SK-N-SH (cell line): ENCODE measurements at regions not wholly inside any gene's neighbourhood (a gene's known extent, or its start where the extent isn't known, plus 50 kb on each side); places are given as distances from the start of the nearest gene placed in this dataset.
"Not testable (repeated sequence)": the region's sequence is repeated elsewhere in the genome, so short reads cannot be mapped to it uniquely, and the experiment has no call there.

ENCODE experiments used
- CTCF ChIA-PET: fragments of 300-600, 350-600 bp; formaldehyde crosslinking; extraction: SDS; loops from one replicate; lab custom pipeline; 2021; lab: Yijun Ruan, JAX
- POLR2A ChIA-PET: fragments of 350-600 bp; sonication (Branson Sonifier 250); formaldehyde crosslinking; extraction: SDS; loops from one replicate; lab custom pipeline; 2020; ENCODE audit warnings: antibody characterized with exemption, inconsistent platforms; lab: Yijun Ruan, JAX
- DNase-seq: peaks from one replicate; pipeline ENCODE4 v3.0.0; 2012
- H2AFZ ChIP-seq: fragments of 200-600 bp; sonication (generic); 2 replicates; pipeline ENCODE4 v1.8.1; 2016; ENCODE audit warnings: antibody characterized with exemption, mild to moderate bottlenecking, low read depth
- H3F3A ChIP-seq: fragments of 200-600 bp; sonication (generic); replicated peaks from 2 replicates; pipeline ENCODE3; 2016; ENCODE audit warnings: antibody characterized with exemption, mild to moderate bottlenecking; ENCODE audit not compliant: insufficient read depth
- H3K27ac ChIP-seq, 2 experiments: fragments of 200-500 bp in 1 of 2; fragments of 200-600 bp in 1 of 2; sonication (Bioruptor generic) in 1 of 2; sonication (generic), shearing (Covaris generic) in 1 of 2; 2 replicates each; pipeline versions ENCODE4 v1.5.1 to v1.6.1; 2014 to 2016; ENCODE audit warnings: low read depth in 2 of 2, inconsistent platforms in 1 of 2, low read length in 1 of 2, mild to moderate bottlenecking in 1 of 2, mixed read lengths in 1 of 2
- H3K27me3 ChIP-seq: fragments of 200-600 bp; sonication (generic), shearing (Covaris generic); 2 replicates; pipeline ENCODE4 v1.6.1; 2016; ENCODE audit warnings: mixed run types; ENCODE audit not compliant: insufficient read depth
- H3K36me3 ChIP-seq, 2 experiments: fragments of 200-500 bp in 1 of 2; fragments of 200-600 bp in 1 of 2; sonication (Bioruptor generic) in 1 of 2; sonication (generic) in 1 of 2; replicated peaks in 1 of 2; 2 replicates each; pipeline versions ENCODE3 to v1.5.1; 2014 to 2016; ENCODE audit warnings: low read length in 1 of 2, mild to moderate bottlenecking in 1 of 2; ENCODE audit not compliant: insufficient read depth in 2 of 2, control insufficient read depth in 1 of 2
- H3K4me1 ChIP-seq, 2 experiments: fragments of 200-500 bp in 1 of 2; fragments of 200-600 bp in 1 of 2; sonication (Bioruptor generic) in 1 of 2; sonication (generic), shearing (Covaris generic) in 1 of 2; 2 replicates each; pipeline versions ENCODE4 v1.5.1 to v1.6.1; 2014 to 2016; ENCODE audit warnings: low read depth in 1 of 2, low read length in 1 of 2, mixed run types in 1 of 2; ENCODE audit not compliant: insufficient read depth in 2 of 2, control insufficient read depth in 1 of 2
- H3K4me2 ChIP-seq: fragments of 200-600 bp; sonication (generic), shearing (Covaris generic); 2 replicates; pipeline ENCODE4 v1.6.1; 2017; ENCODE audit warnings: mixed run types
- H3K4me3 ChIP-seq, 2 experiments: fragments of 200-500 bp in 1 of 2; fragments of 200-600 bp in 1 of 2; sonication (Bioruptor generic) in 1 of 2; sonication (generic), shearing (Covaris generic) in 1 of 2; 2 replicates each; pipeline versions ENCODE4 v1.5.1 to v1.8.1; 2014 to 2016; ENCODE audit warnings: low read depth in 2 of 2, inconsistent platforms in 1 of 2, low read length in 1 of 2, mild to moderate bottlenecking in 1 of 2, mixed read lengths in 1 of 2, moderate library complexity in 1 of 2
- H3K79me2 ChIP-seq: fragments of 200-600 bp; sonication (generic); 2 replicates; pipeline ENCODE4 v1.8.1; 2017; ENCODE audit warnings: mild to moderate bottlenecking; ENCODE audit not compliant: insufficient read depth
- H3K9ac ChIP-seq: fragments of 200-600 bp; sonication (generic); 2 replicates; pipeline ENCODE4 v1.6.1; 2017; ENCODE audit warnings: mixed run types
- H3K9me2 ChIP-seq: fragments of 200-600 bp; sonication (generic); 2 replicates; pipeline ENCODE4 v1.6.1; 2017; ENCODE audit warnings: mixed run types
- H3K9me3 ChIP-seq: fragments of 200-600 bp; sonication (generic); 2 replicates; pipeline ENCODE4 v1.6.1; 2017; ENCODE audit warnings: mixed run types, mild to moderate bottlenecking, moderate library complexity
- H4K20me1 ChIP-seq: fragments of 200-600 bp; sonication (generic); 2 replicates; pipeline ENCODE4 v1.6.1; 2017; ENCODE audit warnings: mild to moderate bottlenecking, mixed run types; ENCODE audit not compliant: insufficient read depth
- FOSL2 ChIP-seq: IDR thresholded peaks from 2 replicates; pipeline ENCODE4 v1.4.0; 2012; ENCODE audit warnings: low read depth, mild to moderate bottlenecking, moderate library complexity, borderline replicate concordance
- FOXJ3 ChIP-seq: sonication (generic); formaldehyde crosslinking; IDR thresholded peaks from 2 replicates; pipeline ENCODE4 v1.5.1; 2020; ENCODE audit warnings: mild to moderate bottlenecking, missing genetic modification reagents
- GABPA ChIP-seq: IDR thresholded peaks from 2 replicates; pipeline ENCODE4 v1.4.0; 2012; ENCODE audit warnings: low read depth, mild to moderate bottlenecking
- IRF3 ChIP-seq: fragments of 150-350 bp; IDR thresholded peaks from 2 replicates; pipeline ENCODE4 v1.6.1; 2016; ENCODE audit warnings: mild to moderate bottlenecking, low read depth, low read length
- JUND ChIP-seq: IDR thresholded peaks from 2 replicates; pipeline ENCODE4 v1.4.0; 2012
- MXI1 ChIP-seq: IDR thresholded peaks from 2 replicates; pipeline ENCODE4 v1.6.1; 2012; ENCODE audit warnings: mild to moderate bottlenecking, low read depth, low read length, improper control_type of control experiment
- POLR2AphosphoS5 ChIP-seq: IDR thresholded peaks from 2 replicates; pipeline ENCODE4 v1.6.1; 2012; ENCODE audit warnings: low read depth, low read length
- RAD21 ChIP-seq: IDR thresholded peaks from 2 replicates; pipeline ENCODE4 v1.6.1; 2012; ENCODE audit warnings: mild to moderate bottlenecking, low read length
- RXRA ChIP-seq: IDR thresholded peaks from 2 replicates; pipeline ENCODE4 v1.4.0; 2012; ENCODE audit warnings: low read depth, mild to moderate bottlenecking, borderline replicate concordance
- SIN3A ChIP-seq: IDR thresholded peaks from 2 replicates; pipeline ENCODE4 v1.6.1; 2012; ENCODE audit warnings: low read depth, mild to moderate bottlenecking, low read length, moderate library complexity, borderline replicate concordance
- TCF12 ChIP-seq: IDR thresholded peaks from 2 replicates; pipeline ENCODE4 v1.4.0; 2012
- YY1 ChIP-seq: IDR thresholded peaks from 2 replicates; pipeline ENCODE4 v1.4.0; 2012; ENCODE audit warnings: low read depth, mild to moderate bottlenecking
- WGBS: methylation state at CpG from one replicate; pipeline ENCODE4 v1.1.6; 2017; ENCODE audit warnings: low lambda C conversion rate; 5-methylcytosine and 5-hydroxymethylcytosine counted together
- TF ChIP-seq, protein P1 (sequence below): IDR thresholded peaks from 2 replicates; pipeline ENCODE4 v1.6.1; 2012; ENCODE audit warnings: mild to moderate bottlenecking, low read depth, low read length, moderate library complexity

DNA sequence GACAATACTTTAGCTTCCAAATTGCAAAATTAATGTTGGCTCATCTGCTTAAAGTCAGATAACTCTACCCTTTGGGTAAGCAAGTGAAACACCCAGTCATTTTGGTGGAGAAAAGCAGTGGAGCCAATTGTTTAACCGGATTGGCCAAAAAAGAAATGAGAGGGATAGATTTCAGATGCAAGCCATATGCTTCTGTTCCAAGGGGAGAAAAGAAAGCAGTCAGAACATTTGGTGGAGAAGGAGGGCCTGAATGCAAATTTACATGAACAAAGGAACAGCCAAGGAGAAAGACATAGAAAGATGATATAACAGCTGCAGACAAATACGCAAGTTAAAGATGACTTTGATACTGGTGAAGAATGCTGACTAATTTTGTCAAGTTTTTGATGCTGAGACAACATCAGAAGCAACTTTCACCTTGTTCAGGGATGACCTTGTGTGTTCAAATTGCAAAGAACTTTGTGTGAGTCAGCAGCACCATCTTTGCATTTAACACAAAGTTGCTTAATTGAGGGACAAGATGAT is 173.1 kb downstream of the TGFB2 start:
- TF ChIP-seq IRF3 = no peak
- no peak for TF ChIP-seq JUND
- no peak for TF ChIP-seq SIN3A
- TF ChIP-seq RXRA = no peak
- TF ChIP-seq MXI1 = no peak
- no peak for TF ChIP-seq YY1
- TF ChIP-seq POLR2AphosphoS5 = no peak
- TF ChIP-seq FOSL2 = no peak
- TF ChIP-seq, protein P1, sequence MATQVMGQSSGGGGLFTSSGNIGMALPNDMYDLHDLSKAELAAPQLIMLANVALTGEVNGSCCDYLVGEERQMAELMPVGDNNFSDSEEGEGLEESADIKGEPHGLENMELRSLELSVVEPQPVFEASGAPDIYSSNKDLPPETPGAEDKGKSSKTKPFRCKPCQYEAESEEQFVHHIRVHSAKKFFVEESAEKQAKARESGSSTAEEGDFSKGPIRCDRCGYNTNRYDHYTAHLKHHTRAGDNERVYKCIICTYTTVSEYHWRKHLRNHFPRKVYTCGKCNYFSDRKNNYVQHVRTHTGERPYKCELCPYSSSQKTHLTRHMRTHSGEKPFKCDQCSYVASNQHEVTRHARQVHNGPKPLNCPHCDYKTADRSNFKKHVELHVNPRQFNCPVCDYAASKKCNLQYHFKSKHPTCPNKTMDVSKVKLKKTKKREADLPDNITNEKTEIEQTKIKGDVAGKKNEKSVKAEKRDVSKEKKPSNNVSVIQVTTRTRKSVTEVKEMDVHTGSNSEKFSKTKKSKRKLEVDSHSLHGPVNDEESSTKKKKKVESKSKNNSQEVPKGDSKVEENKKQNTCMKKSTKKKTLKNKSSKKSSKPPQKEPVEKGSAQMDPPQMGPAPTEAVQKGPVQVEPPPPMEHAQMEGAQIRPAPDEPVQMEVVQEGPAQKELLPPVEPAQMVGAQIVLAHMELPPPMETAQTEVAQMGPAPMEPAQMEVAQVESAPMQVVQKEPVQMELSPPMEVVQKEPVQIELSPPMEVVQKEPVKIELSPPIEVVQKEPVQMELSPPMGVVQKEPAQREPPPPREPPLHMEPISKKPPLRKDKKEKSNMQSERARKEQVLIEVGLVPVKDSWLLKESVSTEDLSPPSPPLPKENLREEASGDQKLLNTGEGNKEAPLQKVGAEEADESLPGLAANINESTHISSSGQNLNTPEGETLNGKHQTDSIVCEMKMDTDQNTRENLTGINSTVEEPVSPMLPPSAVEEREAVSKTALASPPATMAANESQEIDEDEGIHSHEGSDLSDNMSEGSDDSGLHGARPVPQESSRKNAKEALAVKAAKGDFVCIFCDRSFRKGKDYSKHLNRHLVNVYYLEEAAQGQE = no peak
- no peak for TF ChIP-seq GABPA
- no peak for TF ChIP-seq RAD21
- TF ChIP-seq TCF12 = no peak
- TF ChIP-seq FOXJ3 (CRISPR knock-in tag) = no peak
- WGBS = 100% methylated on average over 2 of the region's 2 CpGs
- Histone ChIP-seq H3K79me2 (no peaks in the 10 kb centered on the region), H3K4me2 (no peak overlapping the region), H3K27me3 (no peaks in the 10 kb centered on the region), H3F3A (no peaks in the 10 kb centered on the region), H3K4me3 (no peak overlapping the region), H3K9ac (no peak overlapping the region), H3K9me3 (no peaks in the 10 kb centered on the region), H3K9me2 (no peaks in the 10 kb centered on the region), H4K20me1 (no peaks in the 10 kb centered on the region), H3K27ac (peak overlapping the region in 1 of 2 experiments; percentile 5; a peak in 1 of 4 replicates), H2AFZ (no peak overlapping the region), H3K4me1 (peaks cover 0 to 11% of the 10 kb centered on the region in 2 experiments; a peak in 3 of 4 replicates), H3K36me3 (no peaks in the 10 kb centered on the region)
- ChIA-PET CTCF (interaction anchor here (0.7 kb wide), 1 partner anchor 58 kb away, joined by 3 read pairs; no protein-coding TSS in a partner anchor), POLR2A (no interaction called here)
- DNase-seq = no peak

GRCh38 chr1:218520646-218521045 is 175.5 kb downstream of the TGFB2 start:
- H3K27me3 ChIP-seq, DNase-seq, H3K9me3 ChIP-seq, H4K20me1 ChIP-seq, H3K9me2 ChIP-seq, H3K4me2 ChIP-seq, H2AFZ ChIP-seq, H3K9ac ChIP-seq, H3F3A ChIP-seq, H3K4me3 ChIP-seq, H3K27ac ChIP-seq, H3K36me3 ChIP-seq, POLR2A ChIA-PET, H3K79me2 ChIP-seq: not testable (repeated sequence)
- 93% methylated on average over 4 of the region's 4 CpGs for WGBS
- CTCF ChIA-PET = interaction anchor here (0.9 to 1.6 kb wide), 3 partner anchors 10 to 32 kb away, joined by 3 to 5 read pairs (median 5); no protein-coding TSS in a partner anchor
- peaks cover 0 to 11% of the 10 kb centered on the region in 2 experiments; a peak in 3 of 4 replicates for H3K4me1 ChIP-seq
